ENCODE measurements at regions not wholly inside any gene's neighbourhood (a gene's known extent, or its start where the extent isn't known, plus 50 kb on each side); places are given as distances from the start of the nearest gene placed in this dataset.

DNA sequence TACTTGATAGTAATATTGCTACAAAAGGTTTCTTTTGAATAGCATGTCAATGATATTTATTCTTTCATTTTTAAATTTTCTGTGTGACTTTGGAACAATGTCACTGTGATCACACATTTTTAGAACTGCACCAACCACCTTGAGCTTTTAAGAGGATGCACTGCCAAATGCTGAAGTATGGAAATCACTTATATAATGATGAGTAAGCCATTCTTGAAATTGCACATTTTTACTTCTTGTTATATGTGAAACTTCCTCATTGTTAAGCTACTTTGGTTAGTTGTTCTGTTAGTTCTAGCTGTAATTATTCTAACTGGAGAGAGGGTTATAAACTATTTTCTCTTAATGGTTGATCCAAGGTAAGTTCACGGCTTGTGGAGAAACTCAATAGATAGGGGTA is 547.5 kb downstream of the ZIC1 start:
- Histone ChIP-seq H3K79me2 (ENCODE audit: low read length) (no peaks in the 10 kb centered on the region), H3K36me3 (ENCODE audit: insufficient read depth, low read length) (no peaks in the 10 kb centered on the region), H3K4me1 (ENCODE audit: low read length) (no peaks in the 10 kb centered on the region), H2AFZ (ENCODE audit: low read length) (no peak overlapping the region), H4K20me1 (ENCODE audit: insufficient read depth, low read depth, low read length) (no peaks in the 10 kb centered on the region), H3K4me2 (ENCODE audit: low read depth, low read length, poor library complexity, severe bottlenecking) (no peak overlapping the region), H3K9me3 (ENCODE audit: low read length) (no peaks in the 10 kb centered on the region; the same call in 1 of the 2 replicates), H3K27ac (ENCODE audit: low read length) (no peak overlapping the region), H3K9me2 (replicated peaks; ENCODE audit: insufficient read depth, low read length) (no peaks in the 10 kb centered on the region), H3K9ac (ENCODE audit: low read length) (no peak overlapping the region), H3K4me3 (ENCODE audit: low read length) (no peak overlapping the region), H3K27me3 (ENCODE audit: low read length) (no peaks in the 10 kb centered on the region)
- no peak for DNase-seq

DNA sequence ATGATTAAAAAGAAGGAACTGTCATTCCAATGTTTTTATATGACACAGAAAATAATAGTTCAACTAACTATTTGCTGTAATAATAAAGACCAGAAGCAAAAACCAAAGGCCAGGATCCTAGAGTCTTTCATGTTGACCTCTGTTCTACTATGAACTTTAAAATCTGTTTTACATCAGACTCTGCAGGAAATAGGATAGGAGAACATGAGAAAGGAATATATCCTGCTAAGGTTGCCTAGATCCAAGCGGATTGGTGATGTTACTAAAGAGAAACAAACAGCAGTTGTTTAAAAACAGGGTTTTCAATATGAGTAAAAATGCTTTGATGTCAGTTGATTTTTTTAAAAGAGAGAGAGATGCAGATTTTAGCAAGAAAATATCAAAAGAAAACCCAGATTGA is 549.6 kb downstream of the ZIC1 start:
- Histone ChIP-seq H3K27ac (ENCODE audit: low read length) (no peak overlapping the region), H3K9me2 (replicated peaks; ENCODE audit: insufficient read depth, low read length) (no peaks in the 10 kb centered on the region), H3K79me2 (ENCODE audit: low read length) (no peaks in the 10 kb centered on the region), H3K4me2 (ENCODE audit: low read depth, low read length, poor library complexity, severe bottlenecking) (no peak overlapping the region), H3K4me3 (ENCODE audit: low read length) (no peak overlapping the region), H3K9me3 (ENCODE audit: low read length) (no peaks in the 10 kb centered on the region; the same call in 1 of the 2 replicates), H3K36me3 (ENCODE audit: insufficient read depth, low read length) (no peaks in the 10 kb centered on the region), H3K4me1 (ENCODE audit: low read length) (no peaks in the 10 kb centered on the region), H3K9ac (ENCODE audit: low read length) (no peak overlapping the region), H3K27me3 (ENCODE audit: low read length) (no peaks in the 10 kb centered on the region), H4K20me1 (ENCODE audit: insufficient read depth, low read depth, low read length) (no peaks in the 10 kb centered on the region), H2AFZ (ENCODE audit: low read length) (no peak overlapping the region)
- DNase-seq = no peak

DNA sequence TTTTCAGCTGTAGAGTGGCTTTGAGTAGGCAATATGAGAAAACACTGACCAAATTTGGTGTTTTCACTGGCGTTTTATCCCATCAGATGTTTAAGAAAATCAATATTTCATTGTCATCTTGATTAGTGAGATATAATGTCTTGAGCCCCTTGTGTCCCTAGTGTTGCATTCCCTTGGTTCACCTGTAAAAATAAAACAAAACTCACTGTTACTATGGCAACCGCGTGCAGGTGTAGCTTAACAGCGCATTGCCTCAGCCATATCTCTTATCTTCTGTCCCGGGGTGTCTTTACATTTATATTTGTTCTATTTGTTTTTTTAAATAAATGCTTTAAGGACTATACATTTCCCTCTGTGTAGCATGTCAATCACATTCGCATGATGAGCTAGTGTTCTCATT is 551.6 kb downstream of the ZIC1 start:
- no peaks in the 10 kb centered on the region for H3K79me2 ChIP-seq (ENCODE audit: low read length)
- H3K4me3 ChIP-seq (ENCODE audit: low read length) = no peak overlapping the region
- DNase-seq = no peak
- H3K27me3 ChIP-seq (ENCODE audit: low read length) = no peaks in the 10 kb centered on the region
- no peaks in the 10 kb centered on the region for H3K36me3 ChIP-seq (ENCODE audit: insufficient read depth, low read length)
- no peaks in the 10 kb centered on the region for H4K20me1 ChIP-seq (ENCODE audit: insufficient read depth, low read depth, low read length)
- H3K4me2 ChIP-seq (ENCODE audit: low read depth, low read length, poor library complexity, severe bottlenecking) = no peak overlapping the region
- H2AFZ ChIP-seq (ENCODE audit: low read length) = no peak overlapping the region
- no peaks in the 10 kb centered on the region for H3K4me1 ChIP-seq (ENCODE audit: low read length)
- no peak overlapping the region for H3K27ac ChIP-seq (ENCODE audit: low read length)
- no peaks in the 10 kb centered on the region for H3K9me2 ChIP-seq (replicated peaks; ENCODE audit: insufficient read depth, low read length)
- no peaks in the 10 kb centered on the region for H3K9me3 ChIP-seq (ENCODE audit: low read length)
- no peak overlapping the region for H3K9ac ChIP-seq (ENCODE audit: low read length)

DNA sequence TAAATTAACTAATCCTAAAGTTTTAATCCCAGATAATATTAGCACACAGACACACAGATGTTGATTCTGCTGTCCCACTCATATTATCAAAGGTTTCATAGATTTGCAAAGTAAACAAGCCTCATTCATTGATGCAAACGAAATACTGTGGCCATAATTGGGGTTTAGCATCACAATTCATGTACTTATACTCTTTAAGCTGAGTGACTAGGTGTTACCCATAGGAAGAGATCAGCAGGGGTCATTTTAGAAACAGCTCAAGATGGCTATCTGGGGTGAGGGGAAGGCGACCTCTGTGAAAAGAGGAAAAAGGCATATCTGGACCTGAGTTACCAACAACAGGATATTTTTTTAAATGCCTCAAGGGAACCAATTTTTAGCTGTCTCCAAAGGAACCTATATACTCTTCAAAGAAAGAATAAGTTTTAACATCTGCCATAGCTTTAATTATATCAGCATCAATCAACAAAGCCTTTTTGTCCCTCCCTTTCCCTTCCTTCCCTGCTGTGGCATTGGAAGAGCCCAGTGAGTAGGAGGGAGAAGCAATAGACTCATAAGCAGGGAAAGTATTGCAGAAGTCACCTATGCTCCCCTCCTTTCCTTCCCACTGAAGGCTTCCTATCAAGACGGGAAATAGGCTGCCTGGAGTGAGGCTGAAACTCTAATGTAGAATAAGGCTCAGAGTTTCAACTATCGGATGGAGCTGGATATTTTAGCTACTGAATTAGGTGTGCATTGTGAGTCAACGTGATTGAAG is 553.4 kb downstream of the ZIC1 start:
- no peak for DNase-seq
- H3K36me3 ChIP-seq (ENCODE audit: insufficient read depth, low read length) = no peaks in the 10 kb centered on the region

DNA sequence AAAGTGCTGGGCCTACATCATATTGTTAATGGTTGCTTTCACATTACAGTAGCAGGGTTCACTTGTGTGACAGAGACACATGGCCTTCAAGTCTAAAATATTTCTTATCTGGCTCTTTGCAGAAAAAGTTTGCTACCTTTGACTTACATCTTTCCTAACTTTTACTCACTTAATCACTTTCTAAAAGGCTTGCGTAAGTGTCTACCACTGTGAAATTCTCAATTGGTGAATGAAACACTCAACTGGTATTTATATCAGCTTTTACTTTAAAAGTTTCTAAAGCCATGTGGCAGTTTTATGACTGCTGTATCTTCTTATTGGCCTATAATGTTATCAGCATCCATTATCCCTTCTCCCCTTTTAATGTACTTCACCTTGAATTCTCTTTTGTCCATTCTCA is 554.5 kb downstream of the ZIC1 start:
- H3K4me3 ChIP-seq (ENCODE audit: low read length) = no peak overlapping the region
- H3K79me2 ChIP-seq (ENCODE audit: low read length) = no peaks in the 10 kb centered on the region
- H4K20me1 ChIP-seq (ENCODE audit: insufficient read depth, low read depth, low read length) = no peaks in the 10 kb centered on the region
- no peaks in the 10 kb centered on the region for H3K27me3 ChIP-seq (ENCODE audit: low read length)
- H3K4me1 ChIP-seq (ENCODE audit: low read length) = no peaks in the 10 kb centered on the region
- H3K36me3 ChIP-seq (ENCODE audit: insufficient read depth, low read length) = no peaks in the 10 kb centered on the region
- no peak overlapping the region for H3K4me2 ChIP-seq (ENCODE audit: low read depth, low read length, poor library complexity, severe bottlenecking)
- H2AFZ ChIP-seq (ENCODE audit: low read length) = no peak overlapping the region
- H3K9me3 ChIP-seq (ENCODE audit: low read length) = no peaks in the 10 kb centered on the region
- H3K9me2 ChIP-seq (replicated peaks; ENCODE audit: insufficient read depth, low read length) = no peaks in the 10 kb centered on the region
- no peak overlapping the region for H3K9ac ChIP-seq (ENCODE audit: low read length)
- no peak overlapping the region for H3K27ac ChIP-seq (ENCODE audit: low read length)
- DNase-seq = no peak

More for the DNA sequence above, 553.4 kb downstream of the ZIC1 start:
- Histone ChIP-seq H2AFZ (ENCODE audit: low read length) (no peak overlapping the region), H3K27ac (ENCODE audit: low read length) (no peak overlapping the region), H3K4me2 (ENCODE audit: low read depth, low read length, poor library complexity, severe bottlenecking) (no peak overlapping the region), H3K9me2 (replicated peaks; ENCODE audit: insufficient read depth, low read length) (no peaks in the 10 kb centered on the region), H3K27me3 (ENCODE audit: low read length) (no peaks in the 10 kb centered on the region), H3K9me3 (ENCODE audit: low read length) (no peaks in the 10 kb centered on the region), H3K79me2 (ENCODE audit: low read length) (no peaks in the 10 kb centered on the region), H3K4me1 (ENCODE audit: low read length) (no peaks in the 10 kb centered on the region), H3K4me3 (ENCODE audit: low read length) (no peak overlapping the region), H3K9ac (ENCODE audit: low read length) (no peak overlapping the region), H4K20me1 (ENCODE audit: insufficient read depth, low read depth, low read length) (no peaks in the 10 kb centered on the region)

DNA sequence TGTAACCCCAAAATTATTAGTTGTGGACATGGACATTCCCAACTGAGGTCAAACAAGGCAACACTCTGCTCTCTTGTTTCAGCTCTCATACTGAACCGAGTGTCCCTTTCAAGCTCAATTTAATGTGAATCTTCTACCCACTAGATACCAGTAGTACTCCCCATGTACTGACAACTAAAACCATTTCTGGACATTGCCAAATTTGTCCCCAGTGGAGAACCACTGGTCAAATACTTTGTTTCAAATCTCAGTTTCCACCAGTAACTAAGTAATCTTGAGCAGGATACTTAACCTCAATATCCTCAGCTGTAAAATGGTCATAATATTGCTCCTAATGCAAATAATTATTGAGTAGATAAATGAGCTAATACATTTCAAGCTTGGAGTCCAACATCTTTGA is 566.0 kb downstream of the ZIC1 start:
- Histone ChIP-seq H4K20me1 (ENCODE audit: insufficient read depth, low read depth, low read length) (no peaks in the 10 kb centered on the region), H3K4me3 (ENCODE audit: low read length) (no peak overlapping the region), H3K9me3 (ENCODE audit: low read length) (no peaks in the 10 kb centered on the region), H3K79me2 (ENCODE audit: low read length) (no peaks in the 10 kb centered on the region), H3K9ac (ENCODE audit: low read length) (no peak overlapping the region), H2AFZ (ENCODE audit: low read length) (no peak overlapping the region), H3K9me2 (replicated peaks; ENCODE audit: insufficient read depth, low read length) (no peaks in the 10 kb centered on the region), H3K27ac (ENCODE audit: low read length) (no peak overlapping the region), H3K36me3 (ENCODE audit: insufficient read depth, low read length) (no peaks in the 10 kb centered on the region), H3K27me3 (ENCODE audit: low read length) (no peaks in the 10 kb centered on the region), H3K4me1 (ENCODE audit: low read length) (no peaks in the 10 kb centered on the region), H3K4me2 (ENCODE audit: low read depth, low read length, poor library complexity, severe bottlenecking) (no peak overlapping the region)
- DNase-seq = no peak

DNA sequence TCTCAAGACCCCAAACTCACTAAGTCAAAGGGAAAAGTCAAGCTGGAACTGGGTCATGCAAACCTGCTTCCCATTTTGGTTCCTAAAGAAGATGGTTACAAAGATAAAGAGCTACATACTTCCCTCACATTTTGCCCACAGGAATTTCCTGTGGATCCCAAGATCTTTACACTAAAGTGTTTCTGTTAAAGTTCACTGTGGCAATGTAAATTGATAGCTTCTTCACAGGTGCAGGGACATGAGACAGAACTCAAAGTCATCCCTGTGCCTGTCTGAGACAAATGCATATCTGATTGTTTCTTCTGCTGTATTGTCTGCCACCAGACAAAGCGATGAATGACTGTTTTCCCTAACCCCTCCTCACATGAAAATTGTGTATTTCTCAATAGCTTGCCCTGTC is 567.8 kb downstream of the ZIC1 start:
- no peak overlapping the region for H3K4me3 ChIP-seq (ENCODE audit: low read length)
- H3K4me2 ChIP-seq (ENCODE audit: low read depth, low read length, poor library complexity, severe bottlenecking) = no peak overlapping the region
- H3K27ac ChIP-seq (ENCODE audit: low read length) = no peak overlapping the region
- no peaks in the 10 kb centered on the region for H3K79me2 ChIP-seq (ENCODE audit: low read length)
- H3K36me3 ChIP-seq (ENCODE audit: insufficient read depth, low read length) = no peaks in the 10 kb centered on the region
- H3K4me1 ChIP-seq (ENCODE audit: low read length) = no peaks in the 10 kb centered on the region
- no peaks in the 10 kb centered on the region for H3K9me2 ChIP-seq (replicated peaks; ENCODE audit: insufficient read depth, low read length)
- no peak overlapping the region for H2AFZ ChIP-seq (ENCODE audit: low read length)
- no peaks in the 10 kb centered on the region for H3K27me3 ChIP-seq (ENCODE audit: low read length)
- DNase-seq = no peak
- H4K20me1 ChIP-seq (ENCODE audit: insufficient read depth, low read depth, low read length) = no peaks in the 10 kb centered on the region
- no peaks in the 10 kb centered on the region for H3K9me3 ChIP-seq (ENCODE audit: low read length)
- H3K9ac ChIP-seq (ENCODE audit: low read length) = no peak overlapping the region

DNA sequence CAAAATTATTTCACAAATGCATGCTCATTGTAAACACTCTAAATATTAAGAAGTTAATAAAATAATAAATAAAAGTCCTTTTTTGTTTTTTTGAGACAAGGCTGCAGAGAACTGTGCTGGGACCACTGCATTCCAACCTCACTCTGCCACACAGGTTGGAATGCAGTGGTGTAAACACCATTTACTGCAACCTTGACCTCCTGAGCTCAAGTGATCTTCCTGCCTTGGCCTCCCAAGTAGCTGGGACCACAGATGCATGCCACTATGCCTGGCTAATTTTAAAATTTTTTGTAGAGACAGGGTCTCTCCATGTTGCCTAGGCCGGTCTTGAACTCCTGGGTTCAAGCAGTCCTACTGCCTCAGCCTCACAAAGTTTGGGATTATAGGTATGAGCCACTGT is 578.4 kb downstream of the ZIC1 start:
- no peak for DNase-seq
- H3K9me3 ChIP-seq (ENCODE audit: low read length) = no peaks in the 10 kb centered on the region
- H3K27ac ChIP-seq (ENCODE audit: low read length) = no peak overlapping the region

More for the DNA sequence above, 578.4 kb downstream of the ZIC1 start:
- H2AFZ ChIP-seq (ENCODE audit: low read length) = no peak overlapping the region
- H3K4me3 ChIP-seq (ENCODE audit: low read length) = no peak overlapping the region
- H3K79me2 ChIP-seq (ENCODE audit: low read length) = no peaks in the 10 kb centered on the region
- no peaks in the 10 kb centered on the region for H3K27me3 ChIP-seq (ENCODE audit: low read length)
- H3K36me3 ChIP-seq (ENCODE audit: insufficient read depth, low read length) = no peaks in the 10 kb centered on the region
- no peak overlapping the region for H3K9ac ChIP-seq (ENCODE audit: low read length)
- no peaks in the 10 kb centered on the region for H3K4me1 ChIP-seq (ENCODE audit: low read length)
- no peak overlapping the region for H3K4me2 ChIP-seq (ENCODE audit: low read depth, low read length, poor library complexity, severe bottlenecking)
- no peaks in the 10 kb centered on the region for H4K20me1 ChIP-seq (ENCODE audit: insufficient read depth, low read depth, low read length)
- no peaks in the 10 kb centered on the region for H3K9me2 ChIP-seq (replicated peaks; ENCODE audit: insufficient read depth, low read length)

Measured in Karpas-422 (cell line).